Stimulated activated CD4-positive, alpha-beta T cell treated with anti-CD3 and anti-CD28 coated beads, Interleukin-12 subunit alpha, Interleukin-12 subunit beta, amount 100 ng/mL, for 24 hours (primary cell): ENCODE measurements at regions not wholly inside any gene's neighbourhood (a gene's known extent, or its start where the extent isn't known, plus 50 kb on each side); places are given as distances from the start of the nearest gene placed in this dataset.

Source experiments
- DNase-seq, 2 experiments: peaks; one replicate each; pipeline ENCODE4 v3.0.0-alpha.2; 2020; ENCODE audit warnings: low read depth in 2 of 2

GRCh38 chr16:56090076-56090475, 101.2 kb upstream of the GNAO1 start:
- DNase-seq: no peak

GRCh38 chr16:56087626-56088025, 103.7 kb upstream of the GNAO1 start:
- no peak for DNase-seq

- no peak for DNase-seq
These were observed 109.9 kb upstream of the GNAO1 start for GRCh38 chr16:56081371-56081770.

- DNase-seq: no peak
These were observed 115.4 kb upstream of the GNAO1 start for GRCh38 chr16:56075732-56076388.

- no peak for DNase-seq
These were observed 117.8 kb upstream of the GNAO1 start for GRCh38 chr16:56073508-56073907.

- no peak for DNase-seq
These were observed 119.2 kb upstream of the GNAO1 start for GRCh38 chr16:56072096-56072495.

- DNase-seq: no peak
These were observed 122.5 kb upstream of the GNAO1 start for GRCh38 chr16:56068816-56069215.

GRCh38 chr16:56068314-56068713, 123.0 kb upstream of the GNAO1 start:
- no peak for DNase-seq

- DNase-seq: no peak
These were observed 123.9 kb upstream of the GNAO1 start for GRCh38 chr16:56067406-56067805.

- DNase-seq: no peak
These were observed 124.7 kb upstream of the GNAO1 start for GRCh38 chr16:56066617-56067016.

GRCh38 chr16:56063111-56063510, 128.2 kb upstream of the GNAO1 start:
- DNase-seq: no peak

- DNase-seq: no peak
These were observed 134.1 kb upstream of the GNAO1 start for GRCh38 chr16:56057151-56057550.

GRCh38 chr16:56050916-56051315, 140.4 kb upstream of the GNAO1 start:
- DNase-seq: no peak

- DNase-seq: no peak
These were observed 142.7 kb upstream of the GNAO1 start for GRCh38 chr16:56048425-56049105.

GRCh38 chr16:56047307-56048234, 143.7 kb upstream of the GNAO1 start:
- no peak for DNase-seq

GRCh38 chr16:56042416-56042815, 148.9 kb upstream of the GNAO1 start:
- DNase-seq: no peak

- DNase-seq: peak in 1 of 2 experiments; percentile 13
These were observed 149.6 kb upstream of the GNAO1 start for GRCh38 chr16:56041556-56042140.

GRCh38 chr16:56038564-56039098, 152.7 kb upstream of the GNAO1 start:
- no peak for DNase-seq

GRCh38 chr16:56032072-56032471, 156.9 kb upstream of the CES5A start:
- DNase-seq: no peak

- DNase-seq: no peak
These were observed 153.9 kb upstream of the CES5A start for GRCh38 chr16:56029026-56029425.

GRCh38 chr16:56022818-56023217, 147.6 kb upstream of the CES5A start:
- no peak for DNase-seq

- no peak for DNase-seq
These were observed 144.1 kb upstream of the CES5A start for GRCh38 chr16:56019274-56019673.
